BJ (cell line): ENCODE measurements at regions not wholly inside any gene's neighbourhood (a gene's known extent, or its start where the extent isn't known, plus 50 kb on each side); places are given as distances from the start of the nearest gene placed in this dataset.

Experiments used
- CTCF ChIA-PET: fragments of 350-600 bp; formaldehyde crosslinking; extraction: SDS; loops from one replicate; lab custom pipeline; 2021; ENCODE audit warnings: antibody characterized with exemption, inconsistent platforms; lab: Yijun Ruan, JAX
- POLR2A ChIA-PET: fragments of 300-600 bp; sonication (Branson Sonifier 250); formaldehyde crosslinking; extraction: SDS; loops from one replicate; lab custom pipeline; 2021; ENCODE audit warnings: antibody characterized with exemption; lab: Charles Lee
- DNase-seq: peaks from one replicate; pipeline ENCODE4 v3.0.0-alpha.2; 2011; ENCODE audit warnings: low read depth
- H3K27me3 ChIP-seq: 2 replicates; pipeline ENCODE4 v1.6.0; 2011; ENCODE audit warnings: low read length; ENCODE audit not compliant: control insufficient read depth, insufficient read depth
- H3K36me3 ChIP-seq: 2 replicates; pipeline ENCODE4 v1.5.1; 2011; ENCODE audit warnings: low read length; ENCODE audit not compliant: control insufficient read depth, insufficient read depth
- H3K4me3 ChIP-seq: 2 replicates; pipeline ENCODE4 v1.5.1; 2011; ENCODE audit warnings: low read depth, mild to moderate bottlenecking, control low read depth, low read length
- CTCF ChIP-seq: IDR thresholded peaks from 2 replicates; pipeline ENCODE4 v1.5.1; 2011; ENCODE audit warnings: low read depth, mild to moderate bottlenecking, control low read depth, inconsistent platforms, low read length, moderate library complexity; ENCODE audit not compliant: insufficient read depth

- ChIA-PET CTCF (no interaction called here), POLR2A (no interaction called here)
- no peaks in the 10 kb centered on the region; the same call in 1 of the 2 replicates for H3K27me3 ChIP-seq
- no peak for DNase-seq
- H3K36me3 ChIP-seq: no peaks in the 10 kb centered on the region
- TF ChIP-seq CTCF: no peak
- H3K4me3 ChIP-seq: no peak overlapping the region
Measured at GRCh38 chr3:13144163-13145023, 71.2 kb upstream of the IQSEC1 start.

GRCh38 chr3:13143381-13144004, 70.3 kb upstream of the IQSEC1 start:
- ChIA-PET POLR2A (no interaction called here), CTCF (no interaction called here)
- Histone ChIP-seq H3K36me3 (no peaks in the 10 kb centered on the region), H3K27me3 (no peaks in the 10 kb centered on the region; the same call in 1 of the 2 replicates), H3K4me3 (no peak overlapping the region)
- TF ChIP-seq CTCF: no peak
- DNase-seq: no peak

GRCh38 chr3:13142552-13143380, 69.5 kb upstream of the IQSEC1 start:
- no peak for TF ChIP-seq CTCF
- POLR2A ChIA-PET: no interaction called here
- DNase-seq: no peak
- Histone ChIP-seq H3K27me3 (no peaks in the 10 kb centered on the region; the same call in 1 of the 2 replicates), H3K4me3 (no peak overlapping the region), H3K36me3 (no peaks in the 10 kb centered on the region)
- CTCF ChIA-PET: no interaction called here

GRCh38 chr3:13141991-13142412, 68.8 kb upstream of the IQSEC1 start:
- CTCF ChIA-PET: no interaction called here
- H3K27me3 ChIP-seq: no peaks in the 10 kb centered on the region; the same call in 1 of the 2 replicates
- DNase-seq: no peak
- TF ChIP-seq CTCF: no peak
- no peaks in the 10 kb centered on the region for H3K36me3 ChIP-seq
- H3K4me3 ChIP-seq: no peak overlapping the region
- POLR2A ChIA-PET: no interaction called here

- no peak overlapping the region for H3K4me3 ChIP-seq
- CTCF ChIA-PET: no interaction called here
- H3K36me3 ChIP-seq: no peaks in the 10 kb centered on the region
- TF ChIP-seq CTCF: no peak
- H3K27me3 ChIP-seq: no peaks in the 10 kb centered on the region; the same call in none of the 2 replicates
- DNase-seq: no peak
- POLR2A ChIA-PET: no interaction called here
Measured at GRCh38 chr3:13141183-13141582, 68.0 kb upstream of the IQSEC1 start.
